GM18499 (cell line): ENCODE measurements at regions not wholly inside any gene's neighbourhood (a gene's known extent, or its start where the extent isn't known, plus 50 kb on each side); places are given as distances from the start of the nearest gene placed in this dataset.

Experiments used
- ATAC-seq: cut with Tn5 transposase; IDR thresholded peaks from one replicate; pipeline ENCODE4 v1.9.1; 2021; ENCODE audit warnings: moderate number of reproducible peaks; ENCODE audit not compliant: insufficient read depth, unreplicated experiment

DNA sequence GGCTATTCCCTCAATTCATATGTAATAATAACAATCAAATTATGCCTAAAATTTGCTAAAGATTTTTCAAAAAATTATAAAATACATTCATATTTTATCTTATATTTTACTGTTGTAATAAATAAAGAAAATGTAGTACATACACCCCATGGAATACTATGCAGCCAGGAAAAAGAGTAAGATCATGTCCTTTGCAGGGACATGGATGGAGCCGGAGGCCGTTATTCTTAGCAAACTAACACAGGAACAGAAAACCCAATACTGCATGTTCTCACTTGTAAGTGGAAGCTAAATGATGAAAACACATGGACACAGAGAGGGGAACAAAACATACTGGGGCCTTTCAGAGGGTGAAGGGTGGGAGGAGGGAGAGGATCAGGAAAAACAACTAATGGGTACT, 584.2 kb upstream of the MMS22L start:
- ATAC-seq, result no peak

DNA sequence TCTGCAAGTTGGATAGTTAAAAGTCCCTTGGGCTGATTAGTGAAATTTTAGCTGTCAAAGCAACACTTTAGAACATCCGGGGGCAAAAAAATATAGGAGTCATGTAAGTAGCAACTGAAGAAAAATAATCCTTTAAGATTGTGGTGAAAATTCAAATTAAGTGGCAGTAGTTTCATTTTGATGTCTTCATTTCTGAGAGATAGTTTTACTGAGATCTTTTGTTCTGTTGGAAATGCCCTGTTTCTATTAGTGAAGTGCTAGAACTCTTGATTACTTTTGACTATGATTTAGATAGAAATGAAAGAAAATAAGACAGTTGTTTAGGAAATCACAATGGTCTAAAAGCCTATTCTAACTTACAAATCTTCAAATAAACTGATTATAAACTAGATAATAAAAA, 587.3 kb upstream of the MMS22L start:
- ATAC-seq, result no peak

DNA sequence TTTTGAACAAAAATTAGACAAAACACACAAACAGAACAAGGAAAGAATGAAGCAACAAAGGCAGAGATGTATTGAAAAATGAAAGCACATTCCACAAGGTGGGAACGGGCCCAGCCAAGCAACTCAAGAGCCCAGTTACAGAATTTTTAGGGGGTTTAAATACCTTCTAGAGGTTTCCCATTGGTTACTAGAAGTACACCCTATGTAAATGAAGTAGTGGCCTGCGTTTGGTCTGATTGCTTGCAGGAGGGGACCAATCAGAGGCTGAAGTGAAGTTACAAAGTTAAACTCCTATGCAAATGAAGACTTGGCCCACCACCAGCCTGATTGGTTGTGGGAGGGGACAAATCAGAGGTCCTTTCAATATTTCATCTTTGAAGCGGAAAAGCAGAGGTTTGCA, 593.7 kb upstream of the MMS22L start:
- ATAC-seq, result no peak

DNA sequence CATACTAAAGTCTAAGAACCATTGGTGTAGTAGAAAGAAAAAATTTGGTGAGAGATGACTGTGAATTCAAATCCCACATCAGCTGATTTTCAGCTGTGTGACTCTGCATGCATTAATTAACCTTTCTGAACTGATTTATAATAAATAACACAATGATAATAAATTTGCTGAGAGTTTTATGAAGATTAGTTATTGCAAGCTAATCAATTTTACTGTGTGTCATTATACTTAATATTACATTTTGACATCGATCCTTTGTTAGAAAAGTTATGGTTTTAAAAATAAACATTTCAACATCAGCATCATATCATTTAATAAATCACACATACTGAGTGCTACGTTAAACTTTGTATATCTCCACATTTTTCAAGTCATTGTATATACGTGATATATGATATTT, 599.7 kb upstream of the MMS22L start:
- ATAC-seq, result no peak

DNA sequence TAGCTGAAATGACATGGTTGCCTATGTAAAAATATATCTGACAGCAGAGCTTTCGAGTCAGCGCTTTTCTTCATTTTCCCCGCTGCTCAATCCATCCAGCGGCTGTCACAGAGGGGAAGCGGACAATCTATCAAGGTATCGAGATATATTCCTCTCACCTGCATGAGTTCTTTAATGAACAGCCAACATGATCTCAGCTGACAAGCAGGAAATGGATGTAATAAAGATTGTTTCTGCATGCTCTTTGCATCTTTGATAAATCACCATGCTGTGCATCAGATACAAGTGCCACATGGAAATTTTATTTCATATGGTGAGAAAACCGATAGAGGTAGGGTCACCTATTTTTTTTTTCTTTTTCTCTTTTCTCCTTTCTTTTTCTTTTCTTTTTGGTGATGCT, 602.3 kb upstream of the MMS22L start:
- no peak for ATAC-seq

DNA sequence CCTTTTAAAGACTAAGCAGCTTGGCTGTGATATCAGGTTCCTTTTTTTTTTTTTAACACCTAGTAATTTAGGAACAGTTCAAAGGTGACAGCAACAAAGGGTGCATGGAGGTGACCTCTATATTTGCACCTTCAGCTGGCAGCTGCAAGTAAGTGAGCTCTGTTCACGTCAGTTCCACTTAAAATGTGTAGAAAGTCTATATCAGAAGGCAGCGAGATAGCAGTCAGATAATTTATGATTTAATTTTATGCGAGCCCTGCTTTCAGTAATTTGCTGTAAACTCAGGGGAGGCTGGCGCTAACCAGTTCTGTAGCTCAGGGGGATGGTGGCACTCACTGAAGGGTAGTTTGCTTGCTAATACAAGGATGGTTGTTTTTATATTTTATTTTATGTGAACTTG, 602.8 kb upstream of the MMS22L start:
- ATAC-seq, result no peak

DNA sequence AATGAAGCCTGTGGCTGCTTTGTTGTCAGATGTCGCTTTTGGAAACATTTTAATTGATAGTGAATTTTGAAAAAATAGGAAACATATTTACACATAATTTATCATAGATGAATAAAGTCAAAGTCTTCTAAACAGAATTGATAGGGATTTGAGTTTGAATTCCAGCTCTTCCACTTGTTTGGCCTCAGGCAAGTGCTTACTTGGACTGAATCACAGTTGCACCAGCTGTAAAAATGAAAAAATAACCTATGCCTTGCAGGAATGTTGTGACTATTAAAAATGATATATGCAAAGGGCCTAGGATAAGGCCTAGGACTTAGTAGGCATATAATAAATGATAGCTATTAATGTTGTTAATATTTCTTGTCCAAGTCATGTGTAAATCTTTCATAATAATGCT, 618.5 kb upstream of the MMS22L start:
- ATAC-seq, result no peak

DNA sequence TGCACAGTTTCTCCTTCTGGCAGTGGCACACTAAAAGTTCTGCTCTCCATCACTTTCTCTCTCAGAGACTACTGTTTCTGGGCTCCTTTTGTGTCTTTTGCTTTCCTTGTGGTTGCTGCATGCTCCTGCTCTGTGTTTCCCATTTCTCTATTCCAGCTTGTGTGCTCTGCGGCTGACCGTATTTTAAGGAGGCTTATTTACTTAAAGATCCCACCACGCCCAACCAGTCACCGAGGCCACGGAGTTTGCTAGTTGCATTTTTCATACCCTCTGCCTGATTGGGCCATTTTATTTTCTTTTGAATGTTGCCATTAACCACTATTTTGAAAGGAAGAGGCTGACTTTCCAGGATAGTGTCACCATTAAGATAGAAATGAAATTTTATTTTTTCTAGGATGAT, 626.4 kb upstream of the MMS22L start:
- ATAC-seq, result no peak

DNA sequence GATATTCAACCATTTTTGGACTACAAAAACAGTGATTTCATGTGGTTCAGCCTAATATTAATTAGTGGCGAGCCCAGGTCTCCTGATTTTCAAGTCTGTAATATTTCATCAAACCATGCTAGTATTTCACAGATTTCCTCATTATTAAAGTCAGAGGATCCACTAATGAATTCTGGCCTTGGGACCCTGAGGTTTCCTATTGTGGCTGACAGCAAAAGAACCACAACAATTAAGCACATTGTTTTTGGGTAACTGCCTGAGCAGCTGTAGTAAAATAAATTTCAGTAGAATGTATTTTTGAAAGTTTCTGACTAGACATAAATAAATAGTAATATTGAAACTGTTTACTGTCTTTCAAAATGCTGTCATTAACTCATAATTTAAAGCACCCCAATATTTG, 630.7 kb upstream of the MMS22L start:
- ATAC-seq, result no peak

DNA sequence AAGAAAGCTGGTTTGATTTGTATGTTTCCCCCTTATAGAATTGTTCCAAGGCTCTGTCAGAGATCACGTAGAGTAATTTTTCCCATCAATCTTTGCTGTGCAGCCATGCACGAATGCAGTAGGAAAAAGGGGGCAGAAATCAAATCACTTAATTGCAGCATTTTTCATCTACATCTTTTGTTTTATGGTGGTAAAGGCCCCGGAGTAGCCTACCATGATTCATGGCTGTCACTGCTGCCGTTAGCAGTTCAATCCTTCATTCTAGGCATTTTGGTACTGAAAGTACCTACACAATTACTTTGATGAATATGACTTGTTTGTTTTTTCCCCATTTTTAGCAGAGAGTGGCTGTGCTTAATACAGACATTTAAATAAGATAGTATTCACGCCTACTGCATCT, 631.9 kb upstream of the MMS22L start:
- no peak for ATAC-seq

DNA sequence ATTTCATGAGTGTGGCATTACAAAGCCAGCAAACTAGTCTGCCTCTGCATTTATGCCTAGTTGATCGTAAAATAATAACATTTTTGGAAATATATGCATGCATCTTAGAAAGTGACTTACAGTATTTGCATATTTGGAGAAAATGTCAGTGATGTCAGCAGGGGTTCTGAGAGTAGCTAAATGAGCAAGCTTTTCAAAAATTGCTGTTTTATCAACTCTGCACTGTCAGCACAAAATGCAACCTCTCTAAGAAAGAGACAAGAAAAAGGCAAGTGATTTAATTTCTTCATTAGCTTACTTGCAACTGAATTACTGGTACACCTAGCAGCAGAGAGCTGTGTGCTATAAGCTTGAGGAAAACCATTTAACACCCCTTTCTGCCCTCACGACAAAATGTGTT, 632.5 kb upstream of the MMS22L start:
- ATAC-seq, result no peak

DNA sequence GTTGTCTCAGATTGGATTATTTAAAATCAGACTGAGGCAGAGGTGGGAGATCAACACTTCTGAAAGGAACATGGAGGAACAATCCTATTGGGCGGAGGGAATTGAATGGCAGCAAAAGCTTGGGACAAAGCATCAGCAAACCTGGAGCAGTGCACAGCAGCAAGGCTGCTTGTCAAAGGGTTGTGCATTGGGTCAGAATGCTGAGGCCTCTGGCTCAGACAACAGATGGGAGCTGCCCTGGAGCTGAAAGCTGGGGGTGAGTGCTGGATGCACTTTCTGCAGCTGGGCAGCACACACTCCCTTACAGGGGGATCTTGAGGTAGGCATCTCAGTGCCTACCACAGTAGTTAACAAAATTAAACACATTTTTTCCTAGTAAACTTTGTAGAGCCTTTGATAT, 634.4 kb upstream of the MMS22L start:
- no peak for ATAC-seq

DNA sequence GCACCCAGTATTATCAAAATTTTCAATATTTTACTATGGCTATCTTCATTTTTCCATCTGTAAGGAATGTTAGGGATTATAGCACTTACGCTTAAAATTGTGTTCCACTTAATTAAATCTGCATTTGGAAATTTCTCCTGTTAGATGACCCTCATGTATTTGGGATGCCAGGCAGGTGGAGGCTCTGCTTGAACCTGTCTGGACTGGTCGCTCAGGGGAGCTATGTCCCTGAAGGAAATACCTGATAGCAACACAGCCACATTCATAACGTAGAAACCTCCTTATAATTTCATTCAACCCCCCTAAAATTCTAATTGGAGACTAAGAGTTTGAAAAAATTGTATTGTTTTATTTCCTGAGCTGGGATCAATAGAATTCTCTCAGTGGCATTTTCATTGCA, 636.0 kb upstream of the MMS22L start:
- no peak for ATAC-seq

DNA sequence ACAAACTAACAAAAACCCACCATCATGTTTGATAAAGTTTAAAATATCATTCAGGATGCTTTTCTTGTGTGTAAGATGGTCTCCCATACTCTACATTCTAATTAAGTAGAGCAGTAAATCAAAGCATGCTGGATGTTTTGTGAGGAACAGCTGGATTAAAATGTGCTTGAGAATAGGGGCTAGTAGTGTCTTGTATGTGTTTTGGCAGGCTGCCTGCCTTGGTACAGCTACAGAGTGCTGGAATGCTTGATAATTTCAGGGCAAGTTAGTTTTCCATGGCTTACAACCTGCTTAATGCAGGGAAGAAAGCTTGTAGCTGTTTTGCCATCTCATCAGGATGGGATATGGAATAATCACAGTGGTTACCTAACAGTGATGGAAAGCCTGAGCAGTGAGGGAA, 636.6 kb upstream of the MMS22L start:
- ATAC-seq, result no peak

DNA sequence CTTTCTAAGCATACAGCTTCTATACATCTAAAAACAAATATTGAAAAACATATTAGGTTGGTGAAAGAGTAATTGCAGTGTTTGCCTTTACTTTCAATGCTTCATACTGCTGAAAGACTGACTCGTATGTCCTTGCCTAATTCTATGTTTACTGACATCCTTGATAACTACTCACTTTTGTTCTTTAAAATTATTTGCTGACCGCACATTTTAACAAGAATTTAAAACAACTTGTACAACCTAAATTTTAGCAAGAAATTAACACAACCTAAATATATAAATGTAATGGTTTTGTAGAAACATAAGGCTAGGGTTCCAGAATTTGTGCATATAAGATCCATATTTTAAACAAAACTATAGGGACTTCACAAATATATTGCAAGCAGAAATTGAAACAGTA, 640.2 kb upstream of the MMS22L start:
- ATAC-seq, result no peak

DNA sequence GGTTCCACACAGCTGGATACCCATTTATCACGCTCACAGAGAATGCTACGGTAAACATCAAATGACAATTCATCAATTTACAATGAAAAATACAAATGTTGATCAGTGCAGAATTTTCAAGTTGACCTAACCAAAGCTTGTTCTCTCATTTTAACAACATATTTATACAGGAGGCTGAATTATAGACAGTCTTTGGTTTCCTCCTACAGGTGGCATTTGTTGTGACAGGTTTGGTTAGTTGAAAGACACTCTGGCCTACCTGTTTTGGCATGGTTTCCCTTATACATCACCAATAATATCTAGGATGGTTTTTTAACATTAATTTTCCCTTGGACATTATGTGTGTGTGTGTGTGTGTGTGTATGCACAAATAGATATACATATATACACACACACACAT, 642.5 kb upstream of the MMS22L start:
- no peak for ATAC-seq

DNA sequence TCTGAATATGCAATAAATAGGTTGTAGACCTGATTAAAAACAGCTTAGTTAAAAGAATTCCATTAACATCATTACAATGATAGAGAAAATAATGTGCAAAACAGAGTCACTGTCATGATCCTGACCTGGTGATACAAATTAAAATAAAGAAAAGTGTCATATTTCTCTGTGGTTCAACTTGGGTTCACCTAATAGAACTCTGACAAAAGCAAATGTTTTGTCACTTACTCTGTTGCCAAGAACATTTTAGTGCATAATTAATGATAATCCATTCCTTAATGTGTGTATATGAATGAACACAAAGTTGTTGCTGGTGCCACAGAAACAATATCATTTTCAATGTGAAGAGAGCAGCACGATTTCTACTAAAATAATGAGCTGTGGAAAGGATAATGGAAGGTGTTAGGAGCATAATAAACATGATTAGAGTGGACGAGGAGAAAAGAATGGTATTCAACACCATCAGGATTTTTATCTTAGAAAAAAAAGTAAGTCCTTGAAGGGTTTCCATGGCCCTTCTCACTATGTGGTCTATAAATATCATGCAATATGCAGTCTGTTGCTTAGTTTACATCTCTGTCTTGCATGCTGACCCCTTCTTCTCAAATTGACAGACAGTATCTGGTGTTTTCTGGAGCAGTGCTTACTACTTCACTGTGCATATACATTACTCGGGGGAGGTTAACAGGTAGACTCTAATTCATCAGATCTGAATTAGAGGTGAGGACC, 656.6 kb upstream of the MMS22L start:
- no peak for ATAC-seq

DNA sequence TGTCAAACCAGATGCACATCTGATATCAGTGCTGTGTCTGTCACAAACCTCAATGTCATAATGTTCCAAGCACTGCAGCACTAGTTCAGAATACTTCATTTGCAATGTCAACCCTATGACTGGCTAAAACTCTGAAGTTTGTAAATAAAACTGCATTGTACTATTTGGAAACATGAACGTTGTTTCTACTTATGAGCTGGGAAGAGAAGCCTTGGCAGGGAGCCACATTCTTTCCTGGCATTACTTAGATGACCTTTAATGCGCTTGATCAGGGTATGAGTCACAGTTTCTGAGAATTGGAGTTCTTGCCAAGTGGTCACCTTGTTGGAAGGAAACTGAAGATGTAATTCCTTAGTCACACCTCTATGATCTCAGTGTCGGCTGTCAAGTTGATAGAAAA, 664.8 kb upstream of the MMS22L start:
- no peak for ATAC-seq

DNA sequence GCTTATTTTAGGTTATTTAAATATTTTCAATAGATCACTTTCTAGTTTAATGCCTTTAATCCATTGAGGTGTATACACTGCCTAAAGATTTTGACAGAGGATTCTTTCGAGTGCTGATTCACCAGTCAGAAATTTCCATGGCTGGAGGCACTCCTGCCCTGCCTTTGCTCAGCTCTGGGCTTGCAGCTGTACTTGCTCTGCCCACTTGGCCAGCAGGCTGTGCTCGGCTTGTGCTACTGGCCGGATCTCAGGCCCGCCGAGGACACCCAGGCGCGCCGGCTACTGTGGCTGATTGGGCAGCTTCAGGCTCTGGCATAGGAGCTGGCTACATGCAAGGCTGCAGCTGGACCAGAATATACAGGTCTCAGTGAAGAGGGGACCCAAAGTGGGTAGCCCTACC, 675.1 kb upstream of the MMS22L start:
- ATAC-seq, result no peak

DNA sequence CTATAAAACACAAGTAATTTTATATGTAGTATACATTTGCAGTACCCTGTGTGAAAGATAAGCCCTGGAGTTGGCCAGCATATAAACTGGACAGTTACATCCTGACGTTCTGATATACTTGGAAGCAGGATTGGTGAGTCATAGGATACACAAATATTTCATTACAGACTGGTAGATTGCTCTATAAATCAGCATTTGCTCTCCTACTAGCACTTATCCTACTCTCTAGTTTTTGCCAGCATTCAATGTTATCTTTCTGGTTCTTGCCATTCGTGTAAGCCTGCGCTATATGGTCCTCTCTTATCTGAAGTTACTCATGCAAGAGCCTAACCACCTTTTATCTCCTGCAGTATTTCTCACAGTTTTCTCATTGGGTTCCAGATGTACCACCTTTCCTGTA, 680.2 kb upstream of the MMS22L start:
- ATAC-seq, result no peak

DNA sequence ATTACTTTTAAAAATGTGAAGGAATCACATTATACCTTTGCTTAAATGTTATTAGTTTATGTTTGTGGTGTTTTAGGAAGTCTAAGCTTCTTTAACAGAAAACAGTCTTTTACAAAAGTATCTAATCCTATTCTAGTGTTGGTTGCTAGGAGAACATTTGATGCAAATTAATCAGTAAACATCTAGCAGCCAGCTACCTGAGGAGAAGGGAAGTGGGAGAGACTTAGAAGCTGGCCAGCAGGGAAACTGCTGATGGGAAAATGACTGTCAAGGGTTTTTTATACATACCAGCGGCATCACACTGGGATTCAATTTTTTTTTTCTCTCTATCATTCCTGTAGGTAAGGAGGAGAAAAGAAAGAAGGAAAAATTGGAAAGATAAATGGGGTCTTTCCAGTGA, 686.0 kb upstream of the MMS22L start:
- ATAC-seq, result no peak

DNA sequence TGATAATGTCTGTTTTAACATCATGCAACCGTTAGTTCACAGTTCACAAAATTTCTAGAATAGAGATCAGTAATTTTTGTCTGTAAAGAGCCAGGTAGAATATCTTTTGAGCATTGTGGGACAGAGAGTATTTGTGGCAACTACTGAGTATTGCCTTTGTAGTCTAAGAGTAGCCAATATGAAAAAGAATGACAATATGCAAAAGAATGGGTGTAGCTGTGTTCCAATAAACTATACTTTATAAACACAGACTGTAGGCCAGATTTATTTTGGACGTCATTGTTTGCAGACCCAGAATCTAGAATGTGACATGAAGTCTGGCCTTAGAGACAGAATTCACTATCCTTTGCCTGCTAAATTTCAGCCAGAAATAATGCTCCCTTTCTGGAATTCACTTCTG, 694.1 kb upstream of the MMS22L start:
- ATAC-seq, result no peak

DNA sequence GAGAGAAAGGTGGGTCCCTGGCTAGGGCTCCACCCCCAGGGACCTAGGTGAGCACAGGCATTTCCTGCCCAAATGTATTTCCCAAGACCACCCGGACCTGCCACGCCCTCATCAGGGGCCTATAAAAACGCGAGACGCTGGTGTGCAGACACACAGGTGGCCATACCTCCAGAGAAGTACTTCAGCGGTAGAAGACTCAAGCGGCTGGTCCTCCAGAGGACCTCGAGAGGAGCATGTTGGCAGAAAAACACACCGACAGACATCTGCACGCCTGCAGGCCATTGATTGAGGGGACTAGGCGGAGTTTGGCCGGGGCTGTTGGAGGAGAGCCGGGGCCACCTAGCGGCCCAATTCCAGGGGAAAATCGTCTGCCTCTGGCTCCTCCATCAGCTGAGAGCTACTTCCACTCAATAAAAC, 695.8 kb upstream of the MMS22L start:
- no peak for ATAC-seq
